MCF 10A (cell line): ENCODE measurements at regions not wholly inside any gene's neighbourhood (a gene's known extent, or its start where the extent isn't known, plus 50 kb on each side); places are given as distances from the start of the nearest gene placed in this dataset.

Experiments
- BruUV-seq: library from RNA; stranded (reverse); fragments of 400-500 nt; replicated peaks from 2 replicates; lab custom pipeline; 2021; lab: Mats Ljungman, UMichigan
- CTCF ChIA-PET: fragments of 300-600 bp; sonication (Branson Sonifier 250); formaldehyde crosslinking; extraction: SDS; loops from one replicate; lab custom pipeline; 2021; ENCODE audit warnings: antibody characterized with exemption, inconsistent platforms; lab: Yijun Ruan, JAX
- POLR2A ChIA-PET: fragments of 300-600, 350-650 bp; sonication (Branson Sonifier 250); formaldehyde crosslinking; extraction: SDS; loops from one replicate; lab custom pipeline; 2020; ENCODE audit warnings: antibody characterized with exemption, inconsistent platforms; lab: Yijun Ruan, JAX
- DNase-seq: peaks from one replicate; pipeline ENCODE4 v3.0.0-alpha.2; 2018; ENCODE audit not compliant: unreplicated experiment
- H3K27ac Mint-ChIP-seq: one replicate; pipeline ENCODE4 v1.8.0; 2022; ENCODE audit warnings: mild to moderate bottlenecking, low read depth, mixed read lengths; ENCODE audit not compliant: unreplicated experiment
- H3K27me3 Mint-ChIP-seq: one replicate; pipeline ENCODE4 v1.8.0; 2022; ENCODE audit warnings: mixed read lengths; ENCODE audit not compliant: insufficient read depth, unreplicated experiment
- H3K36me3 Mint-ChIP-seq: one replicate; pipeline ENCODE4 v1.8.0; 2022; ENCODE audit warnings: mild to moderate bottlenecking, moderate library complexity, mixed read lengths; ENCODE audit not compliant: insufficient read depth, unreplicated experiment
- H3K4me1 Mint-ChIP-seq: one replicate; pipeline ENCODE4 v1.8.0; 2022; ENCODE audit warnings: mixed read lengths; ENCODE audit not compliant: insufficient read depth, unreplicated experiment
- H3K4me3 Mint-ChIP-seq: one replicate; pipeline ENCODE4 v1.8.0; 2022; ENCODE audit warnings: mild to moderate bottlenecking, moderate library complexity, mixed read lengths; ENCODE audit not compliant: unreplicated experiment
- H3K9me3 Mint-ChIP-seq: one replicate; pipeline ENCODE4 v1.8.0; 2022; ENCODE audit warnings: mixed read lengths; ENCODE audit not compliant: unreplicated experiment
- CTCF ChIP-seq: fragments of 200-600 bp; IDR thresholded peaks from one replicate; pipeline ENCODE4 v1.8.0; 2022; ENCODE audit warnings: antibody characterized with exemption, mild to moderate bottlenecking; ENCODE audit not compliant: unreplicated experiment
- intact Hi-C: fragments of 100-400 bp; cut with micrococcal nuclease; formaldehyde crosslinking; loops from 2 replicates; pipeline ENCODE4 v1.14.1; 2022

- Mint-ChIP-seq H3K9me3 (no peaks in the 10 kb centered on the region), H3K27ac (no peak overlapping the region), H3K36me3 (peaks cover 7% of the 10 kb centered on the region), H3K4me1 (peaks cover 15% of the 10 kb centered on the region), H3K4me3 (no peak overlapping the region), H3K27me3 (no peaks in the 10 kb centered on the region)
- POLR2A ChIA-PET, result no interaction called here
- intact Hi-C loops, result no loop called here
- DNase-seq, result no peak
- BruUV-seq, result no TSS peak
- CTCF ChIA-PET, result interaction anchor here (0.6 to 1.1 kb wide), 2 partner anchors 16 to 101 kb away, joined by 3 to 4 read pairs; no protein-coding TSS in a partner anchor
- TF ChIP-seq CTCF, result no peak
Observed at GRCh38 chr6:157772820-157773219, 50.2 kb upstream of the SNX9 start.
